WTC11 (cell line): ENCODE measurements at regions not wholly inside any gene's neighbourhood (a gene's known extent, or its start where the extent isn't known, plus 50 kb on each side); places are given as distances from the start of the nearest gene placed in this dataset.

Source experiments
- ATAC-seq: fragments of 200-7000 bp; cut with Tn5 transposase; 2 replicates; pipeline ENCODE4 v1.10.0; 2021; ENCODE audit warnings: mild to moderate bottlenecking, moderate library complexity
- CTCF ChIA-PET: fragments of 300-600 bp; sonication (Branson Sonifier 250); formaldehyde crosslinking; loops from one replicate; lab custom pipeline; 2021; ENCODE audit warnings: antibody characterized with exemption; lab: Charles Lee
- POLR2A ChIA-PET: fragments of 350-600 bp; sonication (Branson Sonifier 250); formaldehyde crosslinking; loops from one replicate; lab custom pipeline; 2021; ENCODE audit warnings: antibody characterized with exemption; lab: Charles Lee
- DNase-seq: peaks from one replicate; pipeline ENCODE4 v3.0.0; 2021; ENCODE audit warnings: low spot score
- H3K27ac Mint-ChIP-seq: 2 replicates; pipeline ENCODE4 v1.8.0; 2021; ENCODE audit warnings: mixed read lengths
- H3K27me3 Mint-ChIP-seq: 2 replicates; pipeline ENCODE4 v1.8.0; 2021; ENCODE audit warnings: low read depth, mild to moderate bottlenecking, moderate library complexity, mixed read lengths
- H3K36me3 Mint-ChIP-seq: 2 replicates; pipeline ENCODE4 v1.8.0; 2021; ENCODE audit warnings: mixed read lengths
- H3K4me1 Mint-ChIP-seq: 2 replicates; pipeline ENCODE4 v1.8.0; 2022; ENCODE audit warnings: mixed read lengths
- H3K4me3 Mint-ChIP-seq: 2 replicates; pipeline ENCODE4 v1.8.0; 2021; ENCODE audit warnings: mild to moderate bottlenecking, moderate library complexity, mixed read lengths
- H3K9me3 Mint-ChIP-seq: 2 replicates; pipeline ENCODE4 v1.8.0; 2021; ENCODE audit warnings: mixed read lengths
- AFF4 ChIP-seq: sonication (generic); formaldehyde crosslinking; IDR thresholded peaks from 2 replicates; pipeline ENCODE4 v1.8.1; 2023; ENCODE audit warnings: mild to moderate bottlenecking, missing genetic modification reagents, borderline replicate concordance
- ATF1 ChIP-seq: sonication (generic); formaldehyde crosslinking; IDR thresholded peaks from 2 replicates; pipeline ENCODE4 v1.8.1; 2023; ENCODE audit warnings: mild to moderate bottlenecking, moderate library complexity, missing genetic modification reagents
- ATF2 ChIP-seq: sonication (generic); formaldehyde crosslinking; IDR thresholded peaks from 2 replicates; pipeline ENCODE4 v1.8.1; 2022; ENCODE audit warnings: low read depth, missing genetic modification reagents, borderline replicate concordance
- ATF3 ChIP-seq: sonication (generic); formaldehyde crosslinking; conservative IDR thresholded peaks from 2 replicates; pipeline ENCODE4 v1.8.1; 2022; ENCODE audit warnings: mild to moderate bottlenecking, missing genetic modification reagents
- CREM ChIP-seq: sonication (generic); formaldehyde crosslinking; IDR thresholded peaks from 2 replicates; pipeline ENCODE4 v1.8.1; 2022; ENCODE audit warnings: mild to moderate bottlenecking, missing genetic modification reagents, moderate library complexity
- E2F5 ChIP-seq: sonication (generic); formaldehyde crosslinking; IDR thresholded peaks from 2 replicates; pipeline ENCODE4 v1.8.1; 2022; ENCODE audit warnings: mild to moderate bottlenecking, moderate library complexity, missing genetic modification reagents
- ERG ChIP-seq: fragments of 250-450 bp; sonication (Bioruptor Pico); IDR thresholded peaks from 2 replicates; pipeline ENCODE4 v1.8.0; 2021; ENCODE audit warnings: mild to moderate bottlenecking
- ETV6 ChIP-seq: sonication (generic); formaldehyde crosslinking; IDR thresholded peaks from 2 replicates; pipeline ENCODE4 v1.8.1; 2022; ENCODE audit warnings: mild to moderate bottlenecking, missing genetic modification reagents
- GABPB1 ChIP-seq: sonication (generic); formaldehyde crosslinking; IDR thresholded peaks from 2 replicates; pipeline ENCODE4 v1.8.1; 2023; ENCODE audit warnings: mild to moderate bottlenecking, missing genetic modification reagents
- IRF2 ChIP-seq: sonication (generic); formaldehyde crosslinking; IDR thresholded peaks from 2 replicates; pipeline ENCODE4 v1.8.0; 2022; ENCODE audit warnings: low read depth, missing genetic modification reagents, borderline replicate concordance
- KAT7 ChIP-seq: sonication (generic); formaldehyde crosslinking; IDR thresholded peaks from 2 replicates; pipeline ENCODE4 v1.8.1; 2023; ENCODE audit warnings: missing genetic modification reagents, mild to moderate bottlenecking, borderline replicate concordance
- MLX ChIP-seq: sonication (generic); formaldehyde crosslinking; IDR thresholded peaks from 2 replicates; pipeline ENCODE4 v1.8.1; 2023; ENCODE audit warnings: mild to moderate bottlenecking, missing genetic modification reagents, moderate library complexity
- MYBL2 ChIP-seq: sonication (generic); formaldehyde crosslinking; IDR thresholded peaks from 2 replicates; pipeline ENCODE4 v1.8.1; 2023; ENCODE audit warnings: mild to moderate bottlenecking, moderate library complexity, missing genetic modification reagents
- NFE2L1 ChIP-seq: sonication (generic); formaldehyde crosslinking; IDR thresholded peaks from 2 replicates; pipeline ENCODE4 v1.8.1; 2023; ENCODE audit warnings: missing genetic modification reagents
- NR1H2 ChIP-seq: sonication (generic); formaldehyde crosslinking; IDR thresholded peaks from 2 replicates; pipeline ENCODE4 v1.9.0; 2021; ENCODE audit warnings: mild to moderate bottlenecking, moderate library complexity, missing genetic modification reagents
- RELA ChIP-seq: sonication (generic); formaldehyde crosslinking; IDR thresholded peaks from 2 replicates; pipeline ENCODE4 v1.8.1; 2022; ENCODE audit warnings: missing genetic modification reagents, mild to moderate bottlenecking, borderline replicate concordance
- SMAD3 ChIP-seq: sonication (generic); formaldehyde crosslinking; IDR thresholded peaks from 2 replicates; pipeline ENCODE4 v1.8.0; 2022; ENCODE audit warnings: missing genetic modification reagents, mild to moderate bottlenecking, borderline replicate concordance
- TCF7 ChIP-seq: sonication (generic); formaldehyde crosslinking; IDR thresholded peaks from 2 replicates; pipeline ENCODE4 v1.8.0; 2022; ENCODE audit warnings: mild to moderate bottlenecking, low read depth, missing genetic modification reagents, moderate library complexity
- USF2 ChIP-seq: sonication (generic); formaldehyde crosslinking; IDR thresholded peaks from 2 replicates; pipeline ENCODE4 v1.8.1; 2023; ENCODE audit warnings: mild to moderate bottlenecking, missing genetic modification reagents, moderate library complexity
- ZBTB43 ChIP-seq: sonication (generic); formaldehyde crosslinking; IDR thresholded peaks from 2 replicates; pipeline ENCODE4 v1.8.1; 2023; ENCODE audit warnings: mild to moderate bottlenecking, missing genetic modification reagents
- ZNF219 ChIP-seq: sonication (generic); formaldehyde crosslinking; IDR thresholded peaks from 2 replicates; pipeline ENCODE4 v1.8.0; 2023; ENCODE audit warnings: missing genetic modification reagents, mild to moderate bottlenecking, borderline replicate concordance
- ZNF671 ChIP-seq: fragments of 250-450 bp; sonication (Bioruptor Pico); IDR thresholded peaks from 2 replicates; pipeline ENCODE4 v1.8.0; 2021; ENCODE audit warnings: mild to moderate bottlenecking

- Mint-ChIP-seq H3K27me3 (no peaks in the 10 kb centered on the region), H3K9me3 (peaks cover 30% of the 10 kb centered on the region), H3K4me1 (no peaks in the 10 kb centered on the region)
- ChIA-PET POLR2A (no interaction called here), CTCF (no interaction called here)
- TF ChIP-seq RELA (CRISPR knock-in tag), result no peak
- TF ChIP-seq E2F5, result no peak
- TF ChIP-seq ATF2 (CRISPR knock-in tag), result no peak
- no peak for TF ChIP-seq ZBTB43 (CRISPR knock-in tag)
- TF ChIP-seq ATF1 (CRISPR knock-in tag), result no peak
- no peak for TF ChIP-seq GABPB1 (CRISPR knock-in tag)
- TF ChIP-seq ATF3 (CRISPR knock-in tag), result no peak
- TF ChIP-seq ETV6 (CRISPR knock-in tag), result no peak
- no peak for TF ChIP-seq AFF4 (CRISPR knock-in tag)
- no peak for TF ChIP-seq KAT7 (CRISPR knock-in tag)
- TF ChIP-seq NFE2L1 (CRISPR knock-in tag), result no peak
- TF ChIP-seq USF2 (CRISPR knock-in tag), result no peak
- TF ChIP-seq, all 79 proteins: peak for 0
- DNase-seq (no peak), ATAC-seq (no peak)
- no peak overlapping the region for H3K4me3 Mint-ChIP-seq
- no peak overlapping the region for H3K27ac Mint-ChIP-seq
- H3K36me3 Mint-ChIP-seq, result peaks cover 14% of the 10 kb centered on the region
These were observed 232.8 kb downstream of the PIK3C3 start for GRCh38 chr18:42187611-42188380.

GRCh38 chr18:42190643-42191042 lies 235.6 kb downstream of the PIK3C3 start:
- Mint-ChIP-seq H3K9me3 (peaks cover 24% of the 10 kb centered on the region), H3K27ac (no peak overlapping the region), H3K4me1 (no peaks in the 10 kb centered on the region), H3K4me3 (no peak overlapping the region), H3K36me3 (peaks cover 14% of the 10 kb centered on the region), H3K27me3 (no peaks in the 10 kb centered on the region)
- ChIA-PET POLR2A (no interaction called here), CTCF (no interaction called here)
- DNase-seq (no peak), ATAC-seq (no peak)
- TF ChIP-seq CREM, result no peak
- no peak for TF ChIP-seq ATF3 (CRISPR knock-in tag)
- TF ChIP-seq ZNF671 (CRISPR knock-in tag), result no peak
- TF ChIP-seq ERG (CRISPR knock-in tag), result no peak
- no peak for TF ChIP-seq MYBL2 (CRISPR knock-in tag)
- TF ChIP-seq ZNF219 (CRISPR knock-in tag), result no peak
- no peak for TF ChIP-seq SMAD3 (CRISPR knock-in tag)
- TF ChIP-seq NFE2L1 (CRISPR knock-in tag), result no peak
- no peak for TF ChIP-seq IRF2
- TF ChIP-seq MLX (CRISPR knock-in tag), result no peak
- no peak for TF ChIP-seq NR1H2 (CRISPR knock-in tag)
- TF ChIP-seq TCF7 (CRISPR knock-in tag), result no peak
- TF ChIP-seq E2F5, result no peak
